ENCODE measurements at regions not wholly inside any gene's neighbourhood (a gene's known extent, or its start where the extent isn't known, plus 50 kb on each side); places are given as distances from the start of the nearest gene placed in this dataset.
"Not testable (repeated sequence)": the region's sequence is repeated elsewhere in the genome, so short reads cannot be mapped to it uniquely, and the experiment has no call there.

GRCh38 chr14:31911160-31911559 lies 165.9 kb upstream of the ARHGAP5 start:
- no peaks in the 10 kb centered on the region for H3K36me3 ChIP-seq (ENCODE audit: control insufficient read depth in 3 of 3, insufficient read depth in 2 of 3, low read depth in 1 of 3, low read length in 3 of 3)
- DNase-seq = no peak
- 39 to 90% (median 89%) methylated on average over 1 of the region's 1 CpG for WGBS, 3 donors
- no peaks in the 10 kb centered on the region for H3K27me3 ChIP-seq (ENCODE audit: control insufficient read depth in 3 of 3, insufficient read depth in 3 of 3, low read length in 3 of 3)
- no peak overlapping the region for H3K4me3 ChIP-seq (ENCODE audit: low read depth in 1 of 3, low read length in 3 of 3)
- no peaks in the 10 kb centered on the region for H3K4me1 ChIP-seq (ENCODE audit: control insufficient read depth in 3 of 3, insufficient read depth in 2 of 3, low read depth in 1 of 3, low read length in 2 of 3)
- FAIRE-seq = no peak
- no peak overlapping the region for H3K27ac ChIP-seq (ENCODE audit: low read depth in 1 of 3, low read length in 2 of 3)
- peaks cover 0 to 22% of the 10 kb centered on the region in 2 donors for H3K9me3 ChIP-seq (ENCODE audit: control insufficient read depth in 2 of 2, insufficient read depth in 1 of 2, low read depth in 1 of 2, low read length in 1 of 2)

- Histone ChIP-seq H3K4me3 (ENCODE audit: low read depth in 1 of 3, low read length in 3 of 3) (no peak overlapping the region), H3K9me3 (ENCODE audit: control insufficient read depth in 2 of 2, insufficient read depth in 1 of 2, low read depth in 1 of 2, low read length in 1 of 2) (peaks cover 0 to 22% of the 10 kb centered on the region in 2 donors), H3K36me3 (ENCODE audit: control insufficient read depth in 3 of 3, insufficient read depth in 2 of 3, low read depth in 1 of 3, low read length in 3 of 3) (no peaks in the 10 kb centered on the region), H3K27me3 (ENCODE audit: control insufficient read depth in 3 of 3, insufficient read depth in 3 of 3, low read length in 3 of 3) (no peaks in the 10 kb centered on the region), H3K4me1 (ENCODE audit: control insufficient read depth in 3 of 3, insufficient read depth in 2 of 3, low read depth in 1 of 3, low read length in 2 of 3) (no peaks in the 10 kb centered on the region), H3K27ac (ENCODE audit: low read depth in 1 of 3, low read length in 2 of 3) (no peak overlapping the region)
- 79 to 91% (median 89%) methylated on average over 4 of the region's 4 CpGs for WGBS, 3 donors
- DNase-seq (no peak), FAIRE-seq (no peak)
These were observed 163.7 kb upstream of the ARHGAP5 start for GRCh38 chr14:31913370-31913769.

GRCh38 chr14:31918289-31918688 lies 158.8 kb upstream of the ARHGAP5 start:
- not testable (repeated sequence) for DNase-seq; H3K27me3 ChIP-seq (ENCODE audit: control insufficient read depth in 3 of 3, insufficient read depth in 3 of 3, low read length in 3 of 3); H3K27ac ChIP-seq (ENCODE audit: low read depth in 1 of 3, low read length in 2 of 3); H3K36me3 ChIP-seq (ENCODE audit: control insufficient read depth in 3 of 3, insufficient read depth in 2 of 3, low read depth in 1 of 3, low read length in 3 of 3); H3K4me3 ChIP-seq (ENCODE audit: low read depth in 1 of 3, low read length in 3 of 3); H3K4me1 ChIP-seq (ENCODE audit: control insufficient read depth in 3 of 3, insufficient read depth in 2 of 3, low read depth in 1 of 3, low read length in 2 of 3); H3K9me3 ChIP-seq (ENCODE audit: control insufficient read depth in 2 of 2, insufficient read depth in 1 of 2, low read depth in 1 of 2, low read length in 1 of 2); FAIRE-seq
- 93% methylated on average over 4 of the region's 7 CpGs for WGBS, 3 donors

GRCh38 chr14:31920001-31920400 lies 157.1 kb upstream of the ARHGAP5 start:
- Histone ChIP-seq H3K27me3 (ENCODE audit: control insufficient read depth in 3 of 3, insufficient read depth in 3 of 3, low read length in 3 of 3) (peaks cover 0 to 2% (median 0%) of the 10 kb centered on the region in 3 donors), H3K4me1 (ENCODE audit: control insufficient read depth in 3 of 3, insufficient read depth in 2 of 3, low read depth in 1 of 3, low read length in 2 of 3) (no peaks in the 10 kb centered on the region), H3K27ac (ENCODE audit: low read depth in 1 of 3, low read length in 2 of 3) (no peak overlapping the region), H3K4me3 (ENCODE audit: low read depth in 1 of 3, low read length in 3 of 3) (no peak overlapping the region), H3K9me3 (ENCODE audit: control insufficient read depth in 2 of 2, insufficient read depth in 1 of 2, low read depth in 1 of 2, low read length in 1 of 2) (no peaks in the 10 kb centered on the region), H3K36me3 (ENCODE audit: control insufficient read depth in 3 of 3, insufficient read depth in 2 of 3, low read depth in 1 of 3, low read length in 3 of 3) (no peaks in the 10 kb centered on the region)
- WGBS, 3 donors = 85 to 91% (median 88%) methylated on average over 1 of the region's 1 CpG
- no peak for DNase-seq
- no peak for FAIRE-seq

- FAIRE-seq (no peak), DNase-seq (no peak)
- Histone ChIP-seq H3K27me3 (ENCODE audit: control insufficient read depth in 3 of 3, insufficient read depth in 3 of 3, low read length in 3 of 3) (peaks cover 0 to 2% (median 0%) of the 10 kb centered on the region in 3 donors), H3K36me3 (ENCODE audit: control insufficient read depth in 3 of 3, insufficient read depth in 2 of 3, low read depth in 1 of 3, low read length in 3 of 3) (no peaks in the 10 kb centered on the region), H3K4me1 (ENCODE audit: control insufficient read depth in 3 of 3, insufficient read depth in 2 of 3, low read depth in 1 of 3, low read length in 2 of 3) (no peaks in the 10 kb centered on the region), H3K9me3 (ENCODE audit: control insufficient read depth in 2 of 2, insufficient read depth in 1 of 2, low read depth in 1 of 2, low read length in 1 of 2) (no peaks in the 10 kb centered on the region), H3K4me3 (ENCODE audit: low read depth in 1 of 3, low read length in 3 of 3) (no peak overlapping the region), H3K27ac (ENCODE audit: low read depth in 1 of 3, low read length in 2 of 3) (no peak overlapping the region)
- WGBS, 3 donors = 92 to 96% (median 94%) methylated on average over 5 of the region's 5 CpGs
These were observed 156.0 kb upstream of the ARHGAP5 start for GRCh38 chr14:31920989-31921650.

GRCh38 chr14:31921721-31922120 lies 155.4 kb upstream of the ARHGAP5 start:
- Histone ChIP-seq H3K36me3 (ENCODE audit: control insufficient read depth in 3 of 3, insufficient read depth in 2 of 3, low read depth in 1 of 3, low read length in 3 of 3) (no peaks in the 10 kb centered on the region), H3K4me1 (ENCODE audit: control insufficient read depth in 3 of 3, insufficient read depth in 2 of 3, low read depth in 1 of 3, low read length in 2 of 3) (no peaks in the 10 kb centered on the region), H3K27ac (ENCODE audit: low read depth in 1 of 3, low read length in 2 of 3) (no peak overlapping the region), H3K27me3 (ENCODE audit: control insufficient read depth in 3 of 3, insufficient read depth in 3 of 3, low read length in 3 of 3) (peaks cover 0 to 2% (median 0%) of the 10 kb centered on the region in 3 donors), H3K4me3 (ENCODE audit: low read depth in 1 of 3, low read length in 3 of 3) (no peak overlapping the region), H3K9me3 (ENCODE audit: control insufficient read depth in 2 of 2, insufficient read depth in 1 of 2, low read depth in 1 of 2, low read length in 1 of 2) (no peaks in the 10 kb centered on the region)
- no peak for DNase-seq
- no peak for FAIRE-seq
- 85 to 93% (median 87%) methylated on average over 5 of the region's 5 CpGs for WGBS, 3 donors

GRCh38 chr14:31926123-31926522 lies 151.0 kb upstream of the ARHGAP5 start:
- no peak for FAIRE-seq
- Histone ChIP-seq H3K4me3 (ENCODE audit: low read depth in 1 of 3, low read length in 3 of 3) (no peak overlapping the region), H3K36me3 (ENCODE audit: control insufficient read depth in 3 of 3, insufficient read depth in 2 of 3, low read depth in 1 of 3, low read length in 3 of 3) (no peaks in the 10 kb centered on the region), H3K27me3 (ENCODE audit: control insufficient read depth in 3 of 3, insufficient read depth in 3 of 3, low read length in 3 of 3) (no peaks in the 10 kb centered on the region), H3K9me3 (ENCODE audit: control insufficient read depth in 2 of 2, insufficient read depth in 1 of 2, low read depth in 1 of 2, low read length in 1 of 2) (no peaks in the 10 kb centered on the region), H3K4me1 (ENCODE audit: control insufficient read depth in 3 of 3, insufficient read depth in 2 of 3, low read depth in 1 of 3, low read length in 2 of 3) (peaks cover 0 to 9% (median 4%) of the 10 kb centered on the region in 3 donors), H3K27ac (ENCODE audit: low read depth in 1 of 3, low read length in 2 of 3) (no peak overlapping the region)
- DNase-seq = peak; percentile 56 to 59
- WGBS, 3 donors = 0 to 39% (median 16%) methylated on average over 1 of the region's 1 CpG

- Histone ChIP-seq H3K9me3 (ENCODE audit: control insufficient read depth in 2 of 2, insufficient read depth in 1 of 2, low read depth in 1 of 2, low read length in 1 of 2) (no peaks in the 10 kb centered on the region), H3K4me1 (ENCODE audit: control insufficient read depth in 3 of 3, insufficient read depth in 2 of 3, low read depth in 1 of 3, low read length in 2 of 3) (peaks cover 0 to 9% (median 4%) of the 10 kb centered on the region in 3 donors), H3K36me3 (ENCODE audit: control insufficient read depth in 3 of 3, insufficient read depth in 2 of 3, low read depth in 1 of 3, low read length in 3 of 3) (no peaks in the 10 kb centered on the region), H3K27ac (ENCODE audit: low read depth in 1 of 3, low read length in 2 of 3) (peak overlapping the region in 2 of 3 donors; percentile 26 to 82), H3K4me3 (ENCODE audit: low read depth in 1 of 3, low read length in 3 of 3) (no peak overlapping the region), H3K27me3 (ENCODE audit: control insufficient read depth in 3 of 3, insufficient read depth in 3 of 3, low read length in 3 of 3) (no peaks in the 10 kb centered on the region)
- 66 to 86% (median 80%) methylated on average over 6 of the region's 6 CpGs for WGBS, 3 donors
- DNase-seq (no peak), FAIRE-seq (no peak)
These were observed 150.3 kb upstream of the ARHGAP5 start for GRCh38 chr14:31926652-31927347.

All from small intestine (tissue), 7 donors.